Mesenchymal stem cell (in vitro differentiated cells and primary cell): ENCODE measurements at regions not wholly inside any gene's neighbourhood (a gene's known extent, or its start where the extent isn't known, plus 50 kb on each side); places are given as distances from the start of the nearest gene placed in this dataset.

ENCODE experiments used
- DNase-seq: peaks from one replicate; pipeline ENCODE4 v3.0.0-alpha.2; 2013
- H2AFZ ChIP-seq: one replicate; pipeline ENCODE4 v1.6.1; 2013; ENCODE audit warnings: low read depth, mild to moderate bottlenecking, control low read depth, inconsistent platforms, low read length, moderate library complexity
- H2AK5ac ChIP-seq: 2 replicates; pipeline ENCODE4 v1.6.1; 2013; ENCODE audit warnings: low read length, moderate library complexity, mild to moderate bottlenecking, inconsistent platforms; ENCODE audit not compliant: severe bottlenecking
- H2BK120ac ChIP-seq: one replicate; pipeline ENCODE4 v1.6.1; 2013; ENCODE audit warnings: low read depth, mild to moderate bottlenecking, inconsistent platforms, low read length, moderate library complexity
- H2BK12ac ChIP-seq, 2 experiments: one replicate each; pipeline ENCODE4 v1.6.1; 2013; ENCODE audit warnings: inconsistent platforms in 2 of 2, low read length in 2 of 2, mild to moderate bottlenecking in 2 of 2, moderate library complexity in 2 of 2, control low read depth in 1 of 2
- H2BK15ac ChIP-seq: one replicate; pipeline ENCODE4 v1.6.1; 2013; ENCODE audit warnings: mild to moderate bottlenecking, low read depth, inconsistent platforms; ENCODE audit not compliant: poor library complexity, severe bottlenecking
- H2BK5ac ChIP-seq: 2 replicates; pipeline ENCODE4 v1.6.1; 2013; ENCODE audit warnings: low read depth, mild to moderate bottlenecking, low read length, control low read depth, inconsistent platforms; ENCODE audit not compliant: poor library complexity, severe bottlenecking
- H3K14ac ChIP-seq, 2 experiments: one replicate each; pipeline ENCODE4 v1.6.1; 2013; ENCODE audit warnings: inconsistent platforms in 2 of 2, low read length in 2 of 2, control low read depth in 1 of 2, mild to moderate bottlenecking in 1 of 2, moderate library complexity in 1 of 2
- H3K18ac ChIP-seq, 2 experiments: one replicate each; pipeline ENCODE4 v1.6.1; 2013; ENCODE audit warnings: inconsistent platforms in 2 of 2, low read length in 2 of 2, control low read depth in 1 of 2, low read depth in 1 of 2, mild to moderate bottlenecking in 1 of 2
- H3K23ac ChIP-seq, 2 experiments: one replicate each; pipeline ENCODE4 v1.6.1; 2013; ENCODE audit warnings: inconsistent platforms in 2 of 2, low read length in 2 of 2, mild to moderate bottlenecking in 2 of 2, moderate library complexity in 2 of 2, control low read depth in 1 of 2
- H3K27ac ChIP-seq: 2 replicates; pipeline ENCODE4 v1.5.1; 2013; ENCODE audit warnings: mild to moderate bottlenecking, moderate library complexity, low read length, control low read depth, inconsistent platforms; ENCODE audit not compliant: poor library complexity, severe bottlenecking
- H3K27me3 ChIP-seq, 2 experiments: 2 replicates each; pipeline versions ENCODE4 v1.6.1 to v1.7.0; 2013; ENCODE audit warnings: low read length in 2 of 2, mild to moderate bottlenecking in 2 of 2, moderate library complexity in 2 of 2, control low read depth in 1 of 2, inconsistent platforms in 1 of 2; ENCODE audit not compliant: control insufficient read depth in 1 of 2, insufficient read depth in 1 of 2
- H3K36me3 ChIP-seq, 2 experiments: 2 replicates each; pipeline versions ENCODE4 v1.6.1 to v1.7.0; 2013; ENCODE audit warnings: low read length in 2 of 2, control low read depth in 1 of 2, inconsistent platforms in 1 of 2, low read depth in 1 of 2, mild to moderate bottlenecking in 1 of 2; ENCODE audit not compliant: insufficient read depth in 2 of 2, control insufficient read depth in 1 of 2
- H3K4ac ChIP-seq, 2 experiments: one replicate each; pipeline ENCODE4 v1.6.1; 2013; ENCODE audit warnings: inconsistent platforms in 2 of 2, low read length in 2 of 2, mild to moderate bottlenecking in 2 of 2, moderate library complexity in 2 of 2, control low read depth in 1 of 2, low read depth in 1 of 2
- H3K4me1 ChIP-seq: 2 replicates; pipeline ENCODE4 v1.6.1; 2013; ENCODE audit warnings: low read depth, low read length, control low read depth; ENCODE audit not compliant: control insufficient read depth, insufficient read depth
- H3K4me2 ChIP-seq: 2 replicates; pipeline ENCODE4 v1.6.1; 2013; ENCODE audit warnings: low read length, mild to moderate bottlenecking, inconsistent platforms; ENCODE audit not compliant: poor library complexity, severe bottlenecking
- H3K4me3 ChIP-seq, 2 experiments: 2 replicates each; pipeline versions ENCODE4 v1.5.1 to v1.7.0; 2013; ENCODE audit warnings: low read length in 2 of 2, mild to moderate bottlenecking in 2 of 2, control low read depth in 1 of 2, low read depth in 1 of 2; ENCODE audit not compliant: insufficient read depth in 1 of 2
- H3K79me1 ChIP-seq: replicated peaks from 2 replicates; pipeline ENCODE4 v1.6.1; 2013; ENCODE audit warnings: mild to moderate bottlenecking, control low read depth, low read length, inconsistent platforms; ENCODE audit not compliant: poor library complexity, severe bottlenecking
- H3K9ac ChIP-seq: 2 replicates; pipeline ENCODE4 v1.7.0; 2013; ENCODE audit warnings: mild to moderate bottlenecking, low read length, moderate library complexity
- H3K9me3 ChIP-seq: 2 replicates; pipeline ENCODE4 v1.7.0; 2013; ENCODE audit warnings: mild to moderate bottlenecking, low read length; ENCODE audit not compliant: control insufficient read depth
- H4K8ac ChIP-seq: one replicate; pipeline ENCODE4 v1.6.1; 2013; ENCODE audit warnings: inconsistent platforms, mild to moderate bottlenecking, low read length, moderate library complexity
- H4K91ac ChIP-seq: one replicate; pipeline ENCODE4 v1.6.1; 2013; ENCODE audit warnings: mild to moderate bottlenecking, low read length, inconsistent platforms
- whole genome bisulfite sequencing: methylation state at CpG from one replicate; pipeline ENCODE4 v1.1.7; 2013; ENCODE audit warnings: mixed read lengths; 5-methylcytosine and 5-hydroxymethylcytosine counted together

GRCh38 chr17:13704333-13704732 is 102.6 kb upstream of the HS3ST3A1 start:
- WGBS, result 16% methylated on average over 1 of the region's 1 CpG
- Histone ChIP-seq H3K27ac (no peak overlapping the region), H3K9me3 (no peaks in the 10 kb centered on the region), H3K36me3 (no peaks in the 10 kb centered on the region), H3K79me1 (no peaks in the 10 kb centered on the region), H3K4me3 (no peak overlapping the region), H3K27me3 (no peaks in the 10 kb centered on the region), H2BK5ac (no peak overlapping the region), H3K23ac (no peak overlapping the region), H2AFZ (no peak overlapping the region), H2AK5ac (no peak overlapping the region), H3K4ac (no peak overlapping the region), H2BK12ac (no peak overlapping the region), H4K8ac (no peak overlapping the region), H3K14ac (no peak overlapping the region), H3K9ac (no peak overlapping the region), H3K18ac (no peak overlapping the region), H2BK15ac (no peak overlapping the region), H2BK120ac (no peak overlapping the region), H4K91ac (no peak overlapping the region), H3K4me1 (no peaks in the 10 kb centered on the region), H3K4me2 (no peak overlapping the region)
- peak; percentile 35 for DNase-seq

- Histone ChIP-seq H3K9ac (no peak overlapping the region), H2BK120ac (no peak overlapping the region), H2BK12ac (no peak overlapping the region), H4K91ac (no peak overlapping the region), H3K18ac (no peak overlapping the region), H3K4me3 (no peak overlapping the region), H3K4me1 (no peaks in the 10 kb centered on the region), H3K27ac (no peak overlapping the region), H3K9me3 (no peaks in the 10 kb centered on the region), H2BK15ac (no peak overlapping the region), H3K36me3 (no peaks in the 10 kb centered on the region), H3K27me3 (no peaks in the 10 kb centered on the region), H3K4me2 (no peak overlapping the region), H2AFZ (no peak overlapping the region), H3K14ac (no peak overlapping the region), H3K23ac (no peak overlapping the region), H2AK5ac (no peak overlapping the region), H4K8ac (no peak overlapping the region), H3K79me1 (no peaks in the 10 kb centered on the region), H2BK5ac (no peak overlapping the region), H3K4ac (no peak overlapping the region)
- WGBS, result 96% methylated on average over 3 of the region's 7 CpGs
- DNase-seq, result no peak
Observed at GRCh38 chr17:13705221-13705620, 103.5 kb upstream of the HS3ST3A1 start.

DNA sequence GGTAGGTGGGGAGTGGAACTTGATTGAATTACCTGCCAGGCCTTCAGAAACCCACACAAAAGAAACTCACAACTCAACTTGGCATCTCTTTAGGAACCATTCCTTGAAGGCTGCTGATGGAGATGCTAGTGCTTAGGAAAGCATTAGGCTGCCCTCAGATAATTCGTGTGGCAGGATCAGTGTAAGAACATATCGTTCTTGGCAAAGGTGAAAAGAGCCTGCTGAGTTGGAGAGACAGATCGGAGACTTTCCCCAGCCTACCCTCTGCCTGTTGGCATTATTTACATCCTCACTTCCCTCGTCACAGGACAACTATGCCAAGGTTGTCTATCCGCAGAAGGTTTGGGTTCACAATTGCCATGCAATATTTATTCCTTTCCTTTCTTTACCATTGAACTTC is 120.0 kb upstream of the HS3ST3A1 start:
- H3K36me3 ChIP-seq, result no peaks in the 10 kb centered on the region
- H3K27ac ChIP-seq, result no peak overlapping the region
- no peak overlapping the region for H3K14ac ChIP-seq
- no peak overlapping the region for H2BK5ac ChIP-seq
- no peak overlapping the region for H3K4me3 ChIP-seq
- no peak overlapping the region for H2BK15ac ChIP-seq
- H2AFZ ChIP-seq, result no peak overlapping the region
- no peaks in the 10 kb centered on the region for H3K4me1 ChIP-seq
- no peak overlapping the region for H3K18ac ChIP-seq
- H4K8ac ChIP-seq, result no peak overlapping the region
- H2BK120ac ChIP-seq, result no peak overlapping the region
- DNase-seq, result no peak
- no peak overlapping the region for H3K4ac ChIP-seq
- no peak overlapping the region for H3K4me2 ChIP-seq
- no peak overlapping the region for H3K9ac ChIP-seq
- no peak overlapping the region for H4K91ac ChIP-seq
- no peak overlapping the region for H3K23ac ChIP-seq
- 95% methylated on average over 5 of the region's 5 CpGs for WGBS
- no peaks in the 10 kb centered on the region for H3K79me1 ChIP-seq
- no peaks in the 10 kb centered on the region for H3K9me3 ChIP-seq
- H2AK5ac ChIP-seq, result no peak overlapping the region
- no peak overlapping the region for H2BK12ac ChIP-seq
- H3K27me3 ChIP-seq, result no peaks in the 10 kb centered on the region

DNA sequence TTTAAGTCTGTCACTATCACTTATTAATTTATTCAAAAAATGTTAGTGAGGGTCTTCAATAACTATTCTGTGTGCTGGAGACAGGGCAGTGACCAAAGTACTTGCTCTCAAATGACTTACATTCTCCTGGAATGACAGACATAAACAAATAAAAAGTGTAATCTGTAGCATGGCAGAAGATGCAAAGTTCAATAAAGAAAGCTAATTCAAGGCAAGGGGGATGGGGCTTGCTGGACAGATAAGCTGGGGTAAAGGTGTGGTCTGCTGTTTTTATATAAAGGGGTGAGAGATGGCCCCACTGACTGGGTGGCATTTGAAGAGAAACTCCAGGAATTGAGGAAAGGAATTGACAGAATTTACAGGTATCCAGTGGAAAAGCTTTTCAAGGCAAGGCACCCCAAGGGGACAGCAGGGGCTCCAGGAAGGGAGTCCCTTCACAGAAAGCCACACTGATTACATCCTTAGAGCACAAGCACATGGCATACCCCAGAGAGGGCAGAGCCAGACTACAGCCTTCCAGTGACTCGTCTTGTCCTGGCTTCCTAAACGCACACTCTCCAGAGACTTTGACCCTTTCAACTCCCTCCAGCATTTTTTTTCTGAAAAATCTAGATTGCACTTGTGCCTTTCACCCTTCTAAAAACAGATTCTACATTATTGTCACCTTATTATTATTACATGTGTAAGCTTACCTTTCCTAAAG is 123.7 kb upstream of the HS3ST3A1 start:
- H3K4ac ChIP-seq, result no peak overlapping the region
- H2AK5ac ChIP-seq, result no peak overlapping the region
- no peak overlapping the region for H2BK12ac ChIP-seq
- H2BK5ac ChIP-seq, result no peak overlapping the region
- no peaks in the 10 kb centered on the region for H3K27me3 ChIP-seq
- H3K14ac ChIP-seq, result no peak overlapping the region
- H2AFZ ChIP-seq, result no peak overlapping the region
- H3K9me3 ChIP-seq, result no peaks in the 10 kb centered on the region
- no peak overlapping the region for H3K23ac ChIP-seq
- no peak overlapping the region for H3K18ac ChIP-seq
- H4K8ac ChIP-seq, result no peak overlapping the region
- no peaks in the 10 kb centered on the region for H3K4me1 ChIP-seq
- no peak overlapping the region for H3K27ac ChIP-seq
- H2BK120ac ChIP-seq, result no peak overlapping the region
- H2BK15ac ChIP-seq, result no peak overlapping the region
- WGBS, result 0% methylated on average over 2 of the region's 2 CpGs
- no peaks in the 10 kb centered on the region for H3K79me1 ChIP-seq
- H3K4me2 ChIP-seq, result no peak overlapping the region
- H4K91ac ChIP-seq, result no peak overlapping the region
- H3K36me3 ChIP-seq, result no peaks in the 10 kb centered on the region
- no peak overlapping the region for H3K4me3 ChIP-seq
- H3K9ac ChIP-seq, result no peak overlapping the region
- DNase-seq, result peak; percentile 73
